Activated CD4-positive, alpha-beta T cell treated with anti-CD3 and anti-CD28 coated beads, Interleukin-2, amount 10 ng/mL, durations not matched to agents 7 days and 5 days (primary cell): ENCODE measurements at regions not wholly inside any gene's neighbourhood (a gene's known extent, or its start where the extent isn't known, plus 50 kb on each side); places are given as distances from the start of the nearest gene placed in this dataset.

Source experiments
- CTCF ChIA-PET: fragments of 350-600 bp; sonication (Branson Sonifier 250); formaldehyde crosslinking; loops from one replicate; lab custom pipeline; 2021; ENCODE audit warnings: antibody characterized with exemption; lab: Charles Lee
- POLR2A ChIA-PET: fragments of 350-600 bp; sonication (Branson Sonifier 250); formaldehyde crosslinking; loops from one replicate; lab custom pipeline; 2021; ENCODE audit warnings: antibody characterized with exemption; lab: Charles Lee
- DNase-seq: peaks from one replicate; pipeline ENCODE4 v3.0.0-alpha.2; 2020
- H3K27ac Mint-ChIP-seq: one replicate; pipeline ENCODE4 v1.8.0; 2021; ENCODE audit warnings: mild to moderate bottlenecking, moderate library complexity, mixed read lengths
- H3K27me3 Mint-ChIP-seq: one replicate; pipeline ENCODE4 v1.8.0; 2021; ENCODE audit warnings: mixed read lengths
- H3K36me3 Mint-ChIP-seq: one replicate; pipeline ENCODE4 v1.8.0; 2021; ENCODE audit warnings: low read depth, mixed read lengths
- H3K4me1 Mint-ChIP-seq: one replicate; pipeline ENCODE4 v1.8.0; 2021; ENCODE audit warnings: mixed read lengths
- H3K4me3 Mint-ChIP-seq: one replicate; pipeline ENCODE4 v1.8.0; 2021; ENCODE audit warnings: mild to moderate bottlenecking, moderate library complexity, mixed read lengths
- H3K9me3 Mint-ChIP-seq: one replicate; pipeline ENCODE4 v1.8.0; 2021; ENCODE audit warnings: mixed read lengths

GRCh38 chr2:21590026-21590690 lies 466.4 kb downstream of the TDRD15 start:
- Mint-ChIP-seq H3K4me3 (no peak overlapping the region), H3K27me3 (no peaks in the 10 kb centered on the region), H3K4me1 (no peaks in the 10 kb centered on the region), H3K27ac (no peak overlapping the region), H3K9me3 (peaks cover 2% of the 10 kb centered on the region), H3K36me3 (no peaks in the 10 kb centered on the region)
- ChIA-PET POLR2A (no interaction called here), CTCF (no interaction called here)
- no peak for DNase-seq

DNA sequence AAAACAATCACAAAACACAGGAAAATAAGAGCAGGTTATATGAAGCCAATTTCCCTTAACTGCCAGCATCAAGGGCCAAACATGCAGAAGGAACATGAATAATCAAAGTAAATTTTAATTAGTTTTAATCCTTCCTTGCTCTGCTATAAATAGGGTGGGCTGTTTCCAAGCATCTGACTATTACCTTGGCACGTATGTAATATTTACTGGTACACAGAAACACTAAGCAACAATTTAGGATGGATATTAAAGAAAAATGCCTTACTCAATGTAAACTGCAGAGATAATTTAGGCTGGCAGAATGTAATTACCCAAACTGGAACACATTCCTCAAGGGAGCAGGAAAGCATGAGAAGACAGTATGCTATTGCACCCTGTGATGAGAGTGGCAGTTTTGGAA lies 468.2 kb downstream of the TDRD15 start:
- Mint-ChIP-seq H3K4me3 (no peak overlapping the region), H3K27me3 (no peaks in the 10 kb centered on the region), H3K27ac (no peak overlapping the region), H3K9me3 (peaks cover 11% of the 10 kb centered on the region), H3K4me1 (no peaks in the 10 kb centered on the region), H3K36me3 (no peaks in the 10 kb centered on the region)
- POLR2A ChIA-PET, result no interaction called here
- CTCF ChIA-PET, result no interaction called here
- DNase-seq, result no peak

- Mint-ChIP-seq H3K27ac (no peak overlapping the region), H3K4me3 (no peak overlapping the region), H3K27me3 (no peaks in the 10 kb centered on the region), H3K36me3 (no peaks in the 10 kb centered on the region), H3K4me1 (no peaks in the 10 kb centered on the region), H3K9me3 (peaks cover 14% of the 10 kb centered on the region)
- CTCF ChIA-PET, result no interaction called here
- no peak for DNase-seq
- POLR2A ChIA-PET, result no interaction called here
Observed at GRCh38 chr2:21599417-21599816, 475.6 kb downstream of the TDRD15 start.

DNA sequence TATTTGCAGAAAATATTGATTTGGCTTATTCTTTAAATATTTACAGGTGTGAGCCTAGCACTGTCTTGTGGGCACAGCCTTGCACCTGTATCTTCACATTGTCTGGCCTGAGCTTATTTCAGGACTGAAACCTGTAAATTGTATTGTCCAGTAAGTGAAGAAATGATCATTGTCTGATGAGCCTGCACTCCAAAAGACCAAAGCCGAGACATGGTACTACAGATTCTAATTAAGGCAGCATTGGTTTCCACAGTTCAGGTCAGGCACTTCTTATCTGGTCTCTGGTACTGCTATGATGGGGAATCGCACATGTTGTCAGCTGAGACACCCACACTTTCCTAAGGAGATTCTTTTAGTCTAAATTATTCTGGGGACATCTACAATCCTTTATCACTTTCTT lies 479.0 kb downstream of the TDRD15 start:
- no peak for DNase-seq
- H3K27ac Mint-ChIP-seq, result no peak overlapping the region
- ChIA-PET CTCF (no interaction called here), POLR2A (no interaction called here)
- H3K4me1 Mint-ChIP-seq, result no peaks in the 10 kb centered on the region
- H3K4me3 Mint-ChIP-seq, result no peak overlapping the region
- H3K27me3 Mint-ChIP-seq, result no peaks in the 10 kb centered on the region
- peaks cover 6% of the 10 kb centered on the region for H3K9me3 Mint-ChIP-seq
- no peaks in the 10 kb centered on the region for H3K36me3 Mint-ChIP-seq

GRCh38 chr2:21607572-21607971 lies 483.8 kb downstream of the TDRD15 start:
- CTCF ChIA-PET, result no interaction called here
- H3K27ac Mint-ChIP-seq, result no peak overlapping the region
- POLR2A ChIA-PET, result no interaction called here

GRCh38 chr2:21610304-21610703 lies 486.5 kb downstream of the TDRD15 start:
- Mint-ChIP-seq H3K4me1 (no peaks in the 10 kb centered on the region), H3K27me3 (no peaks in the 10 kb centered on the region), H3K27ac (no peak overlapping the region), H3K4me3 (no peak overlapping the region), H3K36me3 (no peaks in the 10 kb centered on the region), H3K9me3 (peaks cover 7% of the 10 kb centered on the region)
- POLR2A ChIA-PET, result no interaction called here
- no peak for DNase-seq
- CTCF ChIA-PET, result no interaction called here

More at GRCh38 chr2:21607572-21607971, 483.8 kb downstream of the TDRD15 start:
- Mint-ChIP-seq H3K27me3 (no peaks in the 10 kb centered on the region), H3K36me3 (no peaks in the 10 kb centered on the region), H3K4me1 (no peaks in the 10 kb centered on the region), H3K4me3 (no peak overlapping the region), H3K9me3 (peaks cover 7% of the 10 kb centered on the region)
- no peak for DNase-seq

- H3K27ac Mint-ChIP-seq, result no peak overlapping the region
- DNase-seq, result no peak
- H3K36me3 Mint-ChIP-seq, result no peaks in the 10 kb centered on the region
- POLR2A ChIA-PET, result no interaction called here
- CTCF ChIA-PET, result no interaction called here
- H3K27me3 Mint-ChIP-seq, result no peaks in the 10 kb centered on the region
- no peaks in the 10 kb centered on the region for H3K9me3 Mint-ChIP-seq
- no peak overlapping the region for H3K4me3 Mint-ChIP-seq
- no peaks in the 10 kb centered on the region for H3K4me1 Mint-ChIP-seq
Observed at GRCh38 chr2:21617885-21618434, 494.2 kb downstream of the TDRD15 start.

GRCh38 chr2:21620771-21621170 lies 497.0 kb downstream of the TDRD15 start:
- no peak overlapping the region for H3K4me3 Mint-ChIP-seq
- ChIA-PET CTCF (no interaction called here), POLR2A (no interaction called here)
- no peak for DNase-seq
- H3K9me3 Mint-ChIP-seq, result no peaks in the 10 kb centered on the region
- H3K4me1 Mint-ChIP-seq, result no peaks in the 10 kb centered on the region
- H3K27me3 Mint-ChIP-seq, result no peaks in the 10 kb centered on the region
- no peaks in the 10 kb centered on the region for H3K36me3 Mint-ChIP-seq
- no peak overlapping the region for H3K27ac Mint-ChIP-seq

DNA sequence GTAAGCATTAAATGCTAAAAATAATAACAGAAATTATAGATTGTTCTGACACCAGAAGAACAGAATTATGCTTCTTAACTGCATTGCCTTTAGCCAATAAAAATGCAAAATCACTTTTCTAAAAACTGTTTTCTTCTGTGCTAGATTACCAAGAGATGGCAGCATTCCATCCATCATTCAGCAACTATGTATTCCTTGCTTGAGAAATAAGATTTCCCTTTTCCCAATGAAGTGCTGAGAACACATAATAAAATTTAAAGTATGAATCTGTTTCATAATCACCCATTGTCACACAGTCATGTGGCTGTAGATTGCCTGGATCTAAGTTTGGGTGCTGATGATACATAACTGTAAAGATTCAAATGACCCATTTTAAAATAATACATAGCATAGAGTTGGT lies 504.2 kb downstream of the TDRD15 start:
- Mint-ChIP-seq H3K27me3 (no peaks in the 10 kb centered on the region), H3K9me3 (no peaks in the 10 kb centered on the region), H3K27ac (no peak overlapping the region), H3K36me3 (no peaks in the 10 kb centered on the region), H3K4me1 (no peaks in the 10 kb centered on the region), H3K4me3 (no peak overlapping the region)
- POLR2A ChIA-PET, result no interaction called here
- DNase-seq, result no peak
- CTCF ChIA-PET, result no interaction called here

GRCh38 chr2:21633015-21633414 lies 509.2 kb downstream of the TDRD15 start:
- ChIA-PET CTCF (no interaction called here), POLR2A (no interaction called here)
- no peak overlapping the region for H3K27ac Mint-ChIP-seq
- DNase-seq, result no peak
- no peaks in the 10 kb centered on the region for H3K4me1 Mint-ChIP-seq
- no peaks in the 10 kb centered on the region for H3K36me3 Mint-ChIP-seq
- H3K9me3 Mint-ChIP-seq, result no peaks in the 10 kb centered on the region
- H3K27me3 Mint-ChIP-seq, result no peaks in the 10 kb centered on the region
- H3K4me3 Mint-ChIP-seq, result no peak overlapping the region

GRCh38 chr2:21633466-21633865 lies 509.7 kb downstream of the TDRD15 start:
- no peaks in the 10 kb centered on the region for H3K27me3 Mint-ChIP-seq
- H3K9me3 Mint-ChIP-seq, result no peaks in the 10 kb centered on the region
- POLR2A ChIA-PET, result no interaction called here
- no peaks in the 10 kb centered on the region for H3K4me1 Mint-ChIP-seq
- DNase-seq, result no peak
- CTCF ChIA-PET, result no interaction called here
- H3K36me3 Mint-ChIP-seq, result no peaks in the 10 kb centered on the region
- no peak overlapping the region for H3K4me3 Mint-ChIP-seq
- no peak overlapping the region for H3K27ac Mint-ChIP-seq

DNA sequence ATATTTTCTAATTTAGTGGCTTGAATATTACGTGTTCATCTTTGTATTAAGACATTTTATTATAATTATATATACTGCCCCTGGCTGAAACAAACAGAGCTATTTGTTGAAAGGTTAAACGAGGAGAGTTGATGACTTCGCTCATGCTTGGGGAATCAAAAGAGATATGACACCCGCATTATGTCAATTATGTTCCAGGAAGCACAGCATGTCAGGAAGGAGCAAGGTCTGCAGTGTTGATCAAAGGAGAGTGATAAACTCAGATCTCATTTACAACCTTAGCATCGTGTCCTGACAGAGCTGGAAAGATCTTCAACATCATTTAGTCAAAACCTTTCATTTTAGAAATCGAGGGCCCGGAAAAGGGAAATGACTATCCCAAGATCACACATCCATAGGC lies 510.1 kb downstream of the TDRD15 start:
- Mint-ChIP-seq H3K27ac (no peak overlapping the region), H3K36me3 (no peaks in the 10 kb centered on the region), H3K4me1 (no peaks in the 10 kb centered on the region), H3K4me3 (no peak overlapping the region), H3K27me3 (no peaks in the 10 kb centered on the region), H3K9me3 (no peaks in the 10 kb centered on the region)
- CTCF ChIA-PET, result no interaction called here
- no peak for DNase-seq
- POLR2A ChIA-PET, result no interaction called here

DNA sequence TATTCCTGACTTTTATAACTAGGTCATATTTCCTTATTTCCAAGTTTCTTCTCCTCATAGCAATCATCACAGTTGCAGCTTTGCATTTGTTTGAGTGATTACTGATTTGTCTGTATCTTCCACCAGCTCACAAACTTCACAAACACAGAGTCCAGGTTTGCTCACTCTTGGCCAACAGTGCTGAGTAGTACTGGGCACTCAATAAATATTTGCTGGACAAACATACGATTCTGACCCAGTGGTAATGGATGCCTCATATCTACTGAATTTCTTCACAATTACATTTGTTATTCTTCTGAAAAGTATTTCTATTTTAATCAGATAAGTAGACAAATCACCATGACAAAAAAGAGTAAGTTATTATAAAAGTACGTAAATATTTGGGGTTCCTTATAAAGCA lies 516.3 kb downstream of the TDRD15 start:
- CTCF ChIA-PET, result no interaction called here
- H3K4me3 Mint-ChIP-seq, result no peak overlapping the region
- no peak overlapping the region for H3K27ac Mint-ChIP-seq
- no peaks in the 10 kb centered on the region for H3K36me3 Mint-ChIP-seq
- H3K27me3 Mint-ChIP-seq, result no peaks in the 10 kb centered on the region
- no peak for DNase-seq
- POLR2A ChIA-PET, result no interaction called here
- H3K9me3 Mint-ChIP-seq, result no peaks in the 10 kb centered on the region
- H3K4me1 Mint-ChIP-seq, result no peaks in the 10 kb centered on the region

DNA sequence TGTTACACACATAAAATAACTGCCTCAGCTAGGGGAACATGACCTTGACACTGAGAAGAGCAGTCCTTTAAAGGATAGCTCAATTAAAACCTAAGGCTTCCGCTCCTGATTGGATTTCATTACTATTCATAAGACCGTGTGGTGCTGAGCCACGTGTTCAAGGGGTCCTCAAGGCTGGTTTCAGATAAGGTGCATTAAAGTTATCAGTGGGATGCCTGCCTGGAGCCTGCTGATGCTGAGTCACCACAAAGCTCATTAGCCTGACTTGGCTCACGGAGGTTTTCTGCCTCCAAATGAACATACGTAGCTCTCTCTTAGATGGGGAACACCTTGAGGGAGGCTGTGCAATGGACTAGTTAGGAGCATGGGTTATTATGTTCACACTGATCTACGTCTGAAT lies 518.9 kb downstream of the TDRD15 start:
- POLR2A ChIA-PET, result no interaction called here
- H3K36me3 Mint-ChIP-seq, result no peaks in the 10 kb centered on the region
- no peak overlapping the region for H3K27ac Mint-ChIP-seq
- no peaks in the 10 kb centered on the region for H3K9me3 Mint-ChIP-seq
- no peaks in the 10 kb centered on the region for H3K4me1 Mint-ChIP-seq
- no peaks in the 10 kb centered on the region for H3K27me3 Mint-ChIP-seq
- CTCF ChIA-PET, result no interaction called here
- H3K4me3 Mint-ChIP-seq, result no peak overlapping the region
- no peak for DNase-seq
